ENCODE measurements at regions not wholly inside any gene's neighbourhood (a gene's known extent, or its start where the extent isn't known, plus 50 kb on each side); places are given as distances from the start of the nearest gene placed in this dataset.

GRCh38 chr2:236434593-236434992, 135.0 kb upstream of the ACKR3 start:
- TF ChIP-seq, protein P1, sequence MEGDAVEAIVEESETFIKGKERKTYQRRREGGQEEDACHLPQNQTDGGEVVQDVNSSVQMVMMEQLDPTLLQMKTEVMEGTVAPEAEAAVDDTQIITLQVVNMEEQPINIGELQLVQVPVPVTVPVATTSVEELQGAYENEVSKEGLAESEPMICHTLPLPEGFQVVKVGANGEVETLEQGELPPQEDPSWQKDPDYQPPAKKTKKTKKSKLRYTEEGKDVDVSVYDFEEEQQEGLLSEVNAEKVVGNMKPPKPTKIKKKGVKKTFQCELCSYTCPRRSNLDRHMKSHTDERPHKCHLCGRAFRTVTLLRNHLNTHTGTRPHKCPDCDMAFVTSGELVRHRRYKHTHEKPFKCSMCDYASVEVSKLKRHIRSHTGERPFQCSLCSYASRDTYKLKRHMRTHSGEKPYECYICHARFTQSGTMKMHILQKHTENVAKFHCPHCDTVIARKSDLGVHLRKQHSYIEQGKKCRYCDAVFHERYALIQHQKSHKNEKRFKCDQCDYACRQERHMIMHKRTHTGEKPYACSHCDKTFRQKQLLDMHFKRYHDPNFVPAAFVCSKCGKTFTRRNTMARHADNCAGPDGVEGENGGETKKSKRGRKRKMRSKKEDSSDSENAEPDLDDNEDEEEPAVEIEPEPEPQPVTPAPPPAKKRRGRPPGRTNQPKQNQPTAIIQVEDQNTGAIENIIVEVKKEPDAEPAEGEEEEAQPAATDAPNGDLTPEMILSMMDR (IDR thresholded peaks at IDR 0.05; ENCODE audit: insufficient read depth, low read length): no peak
- no peak for TF ChIP-seq REST (IDR thresholded peaks at IDR 0.05; ENCODE audit: insufficient replicate concordance, low read depth)
- H3K27me3 ChIP-seq (ENCODE audit: insufficient read depth, poor library complexity, severe bottlenecking): no peaks in the 10 kb centered on the region
- no peak for DNase-seq (ENCODE audit: low read depth in 1 of 2, low spot score in 1 of 2)
- H3K27ac ChIP-seq (replicated peaks): no peak overlapping the region
- H3K4me3 ChIP-seq (replicated peaks; ENCODE audit: insufficient read depth, low read length): no peak overlapping the region

DNA sequence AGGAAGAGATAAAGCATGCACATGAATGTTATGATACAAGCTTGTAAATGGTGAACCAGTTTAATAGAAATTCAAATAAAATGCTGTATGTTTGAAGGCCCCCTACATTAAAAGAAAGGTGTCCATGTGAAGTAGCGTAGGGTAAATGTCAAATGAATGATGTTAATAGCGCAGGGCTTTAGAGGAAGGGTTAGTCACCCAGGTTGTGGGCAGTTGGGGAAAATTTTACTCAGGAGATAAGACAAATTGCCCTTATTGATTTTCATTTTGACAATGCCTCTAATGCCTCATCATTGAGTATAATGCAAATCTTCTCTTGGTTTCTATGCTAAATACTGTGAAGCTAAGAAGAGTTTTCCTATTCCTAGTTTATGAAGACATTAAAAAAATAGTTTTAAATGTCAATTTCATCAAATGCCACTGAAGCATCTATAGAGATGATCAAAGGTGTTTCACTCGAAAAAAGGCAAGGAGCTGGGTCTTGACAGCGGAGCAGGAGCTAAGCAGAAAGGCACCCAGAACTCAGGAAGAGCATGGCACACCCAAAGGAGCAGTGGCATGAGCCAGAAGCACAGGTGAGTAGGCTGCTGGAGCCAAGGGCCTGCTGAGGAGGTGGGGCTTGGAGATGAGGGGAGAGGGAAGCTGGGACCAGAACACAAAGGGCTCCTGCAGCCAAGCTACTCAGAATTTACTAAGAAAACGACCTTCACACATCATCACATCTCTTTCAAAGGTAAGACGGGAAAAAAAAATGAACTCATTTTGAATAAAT, 129.3 kb upstream of the ACKR3 start:
- DNase-seq (ENCODE audit: low read depth in 1 of 2, low spot score in 1 of 2): no peak
- Histone ChIP-seq H3K4me3 (replicated peaks; ENCODE audit: insufficient read depth, low read length) (no peak overlapping the region), H3K27me3 (ENCODE audit: insufficient read depth, poor library complexity, severe bottlenecking) (no peaks in the 10 kb centered on the region), H3K27ac (replicated peaks) (no peak overlapping the region)
- TF ChIP-seq POLR2AphosphoS5 (IDR thresholded peaks at IDR 0.05; ENCODE audit: low read depth) (no peak), REST (IDR thresholded peaks at IDR 0.05; ENCODE audit: insufficient replicate concordance, low read depth) (no peak), SPI1 (IDR thresholded peaks at IDR 0.05; ENCODE audit: borderline replicate concordance, low read depth) (no peak), GABPA (IDR thresholded peaks at IDR 0.05; ENCODE audit: low read depth) (no peak)
- TF ChIP-seq, protein P1 (IDR thresholded peaks at IDR 0.05; ENCODE audit: insufficient read depth, low read length): no peak

DNA sequence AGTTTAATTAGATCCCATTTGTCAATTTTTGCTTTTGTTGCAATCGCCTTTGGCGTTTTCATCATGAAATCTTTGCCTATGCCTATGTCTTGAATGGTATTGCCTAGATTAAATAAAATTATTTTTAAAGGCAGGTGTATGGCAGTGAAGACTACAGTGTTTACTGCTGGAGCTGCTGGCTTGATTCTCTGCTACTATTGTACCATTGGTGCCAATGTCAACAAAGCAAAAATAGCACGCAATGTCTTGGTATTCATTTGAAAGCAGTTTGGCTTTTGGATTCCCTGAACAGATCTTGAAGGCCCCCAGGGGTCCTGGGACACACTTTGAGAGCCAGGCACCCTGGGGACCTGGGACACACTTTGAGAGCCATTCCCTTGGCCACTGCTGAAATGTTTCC, 125.4 kb upstream of the ACKR3 start:
- no peak for DNase-seq (ENCODE audit: low read depth in 1 of 2, low spot score in 1 of 2)
- H3K27me3 ChIP-seq (ENCODE audit: insufficient read depth, poor library complexity, severe bottlenecking): no peaks in the 10 kb centered on the region
- TF ChIP-seq, protein P1 (IDR thresholded peaks at IDR 0.05; ENCODE audit: insufficient read depth, low read length): no peak
- TF ChIP-seq GABPA (IDR thresholded peaks at IDR 0.05; ENCODE audit: low read depth) (no peak), POLR2AphosphoS5 (IDR thresholded peaks at IDR 0.05; ENCODE audit: low read depth) (no peak), SPI1 (IDR thresholded peaks at IDR 0.05; ENCODE audit: borderline replicate concordance, low read depth) (no peak), REST (IDR thresholded peaks at IDR 0.05; ENCODE audit: insufficient replicate concordance, low read depth) (no peak)

More for the DNA sequence above, 125.4 kb upstream of the ACKR3 start:
- no peak overlapping the region for H3K4me3 ChIP-seq (replicated peaks; ENCODE audit: insufficient read depth, low read length)
- no peak overlapping the region for H3K27ac ChIP-seq (replicated peaks)

All from HL-60 (cell line).